SK-N-SH treated with all-trans-retinoic acid at 6 μM for 48 hours (cell line): ENCODE measurements at regions not wholly inside any gene's neighbourhood (a gene's known extent, or its start where the extent isn't known, plus 50 kb on each side); places are given as distances from the start of the nearest gene placed in this dataset.

Experiments
- ATAC-seq: fragments of 200-7000 bp; cut with Tn5 transposase; 3 replicates; pipeline ENCODE4 v1.9.1; 2020; ENCODE audit warnings: mild to moderate bottlenecking, moderate library complexity
- ARNTL ChIP-seq: fragments of 450-650 bp; formaldehyde crosslinking; IDR thresholded peaks from 2 replicates; pipeline ENCODE4 v1.5.0; 2020; ENCODE audit warnings: low read depth, mild to moderate bottlenecking, moderate library complexity, borderline replicate concordance
- BACH2 ChIP-seq: fragments of 250-450 bp; sonication (Bioruptor Pico); IDR thresholded peaks from 2 replicates; pipeline ENCODE4 v1.9.0; 2021; ENCODE audit warnings: mild to moderate bottlenecking, borderline replicate concordance
- CREB5 ChIP-seq: fragments of 250-450 bp; sonication (Bioruptor Pico); IDR thresholded peaks from 2 replicates; pipeline ENCODE4 v1.5.1; 2020; ENCODE audit warnings: low read depth, mild to moderate bottlenecking, moderate library complexity
- CSDC2 ChIP-seq: fragments of 250-450 bp; sonication (Bioruptor Pico); IDR thresholded peaks from 2 replicates; pipeline ENCODE4 v1.5.0; 2020; ENCODE audit warnings: mild to moderate bottlenecking, moderate library complexity
- CSRNP3 ChIP-seq: fragments of 250-450 bp; sonication (Bioruptor Pico); IDR thresholded peaks from 2 replicates; pipeline ENCODE4 v1.5.1; 2021; ENCODE audit warnings: mild to moderate bottlenecking, moderate library complexity
- ESRRG ChIP-seq: fragments of 250-450 bp; sonication (Bioruptor Pico); IDR thresholded peaks from 2 replicates; pipeline ENCODE4 v1.6.1; 2021; ENCODE audit warnings: mild to moderate bottlenecking
- GLIS3 ChIP-seq: fragments of 250-450 bp; sonication (Bioruptor Pico); IDR thresholded peaks from 2 replicates; pipeline ENCODE4 v1.5.0; 2020; ENCODE audit warnings: mild to moderate bottlenecking, moderate library complexity
- ISL1 ChIP-seq: fragments of 250-450 bp; sonication (Bioruptor Pico); IDR thresholded peaks from 2 replicates; pipeline ENCODE4 v2.1.2; 2022; ENCODE audit warnings: mild to moderate bottlenecking, moderate library complexity
- OSR1 ChIP-seq: fragments of 250-450 bp; sonication (Bioruptor Pico); IDR thresholded peaks from 2 replicates; pipeline ENCODE4 v1.8.0; 2022; ENCODE audit warnings: moderate library complexity, mild to moderate bottlenecking, inconsistent platforms
- PATZ1 ChIP-seq: fragments of 250-450 bp; sonication (Bioruptor Pico); IDR thresholded peaks from 2 replicates; pipeline ENCODE4 v1.8.0; 2020; ENCODE audit warnings: mild to moderate bottlenecking, moderate library complexity, borderline replicate concordance
- POU6F1 ChIP-seq: fragments of 250-450 bp; sonication (Bioruptor Pico); IDR thresholded peaks from 2 replicates; pipeline ENCODE4 v1.8.0; 2021; ENCODE audit warnings: low read depth, mild to moderate bottlenecking, moderate library complexity, borderline replicate concordance
- RARB ChIP-seq: fragments of 250-450 bp; sonication (Bioruptor Pico); IDR thresholded peaks from 2 replicates; pipeline ENCODE4 v1.8.0; 2021; ENCODE audit warnings: mild to moderate bottlenecking, moderate library complexity
- SNAI2 ChIP-seq: fragments of 250-450 bp; sonication (Bioruptor Pico); IDR thresholded peaks from 2 replicates; pipeline ENCODE4 v1.5.0; 2020; ENCODE audit warnings: mild to moderate bottlenecking, moderate library complexity
- TCF4 ChIP-seq: fragments of 250-450 bp; sonication (Bioruptor Pico); IDR thresholded peaks from 2 replicates; pipeline ENCODE4 v1.8.0; 2021; ENCODE audit warnings: mild to moderate bottlenecking, moderate library complexity, borderline replicate concordance
- TSHZ2 ChIP-seq: fragments of 250-450 bp; sonication (Bioruptor Pico); IDR thresholded peaks from 2 replicates; pipeline ENCODE4 v1.5.0; 2020; ENCODE audit warnings: mild to moderate bottlenecking, moderate library complexity
- ZC3H10 ChIP-seq: fragments of 250-450 bp; sonication (Bioruptor Pico); IDR thresholded peaks from 2 replicates; pipeline ENCODE4 v1.5.1; 2021; ENCODE audit warnings: mild to moderate bottlenecking, moderate library complexity
- ZFP3 ChIP-seq: fragments of 250-450 bp; sonication (Bioruptor Pico); IDR thresholded peaks from 2 replicates; pipeline ENCODE4 v1.5.0; 2020; ENCODE audit warnings: mild to moderate bottlenecking, moderate library complexity
- ZFP30 ChIP-seq: fragments of 450-650 bp; formaldehyde crosslinking; IDR thresholded peaks from 2 replicates; pipeline ENCODE4 v1.5.0; 2022; ENCODE audit warnings: mild to moderate bottlenecking, moderate library complexity
- ZNF565 ChIP-seq: fragments of 450-650 bp; formaldehyde crosslinking; conservative IDR thresholded peaks from 2 replicates; pipeline ENCODE4 v1.5.0; 2020; ENCODE audit warnings: low read depth, mild to moderate bottlenecking, moderate library complexity
- ZNF70 ChIP-seq: fragments of 450-650 bp; formaldehyde crosslinking; IDR thresholded peaks from 2 replicates; pipeline ENCODE4 v1.5.0; 2020; ENCODE audit warnings: mild to moderate bottlenecking, moderate library complexity
- ZNF8 ChIP-seq: fragments of 450-650 bp; formaldehyde crosslinking; IDR thresholded peaks from 2 replicates; pipeline ENCODE4 v1.5.0; 2020; ENCODE audit warnings: mild to moderate bottlenecking, moderate library complexity

- TF ChIP-seq POU6F1 (CRISPR knock-in tag) = no peak
- no peak for TF ChIP-seq CSDC2 (CRISPR knock-in tag)
- no peak for TF ChIP-seq SNAI2 (CRISPR knock-in tag)
- TF ChIP-seq CREB5 (CRISPR knock-in tag) = no peak
- no peak for TF ChIP-seq ZNF565 (CRISPR knock-in tag)
- TF ChIP-seq, all 23 proteins: peak for 0
Measured at GRCh38 chr13:84683448-84683847, 801.2 kb upstream of the SLITRK1 start (continued).

GRCh38 chr13:84677836-84678235, 795.6 kb upstream of the SLITRK1 start:
- TF ChIP-seq OSR1 (CRISPR knock-in tag) (no peak), CSDC2 (CRISPR knock-in tag) (no peak), ZNF8 (no peak), ESRRG (no peak)
- no peak for ATAC-seq

GRCh38 chr13:84672616-84673015, 790.3 kb upstream of the SLITRK1 start:
- ATAC-seq = no peak
- no peak for TF ChIP-seq ISL1 (CRISPR knock-in tag)
- no peak for TF ChIP-seq ARNTL (CRISPR knock-in tag)
- TF ChIP-seq PATZ1 (CRISPR knock-in tag) = no peak
- TF ChIP-seq RARB (CRISPR knock-in tag) = no peak

- TF ChIP-seq CSRNP3 (CRISPR knock-in tag) = no peak
- no peak for TF ChIP-seq RARB (CRISPR knock-in tag)
- TF ChIP-seq ZFP30 (CRISPR knock-in tag) = no peak
- TF ChIP-seq ZNF8 = no peak
- no peak for TF ChIP-seq ZNF565 (CRISPR knock-in tag)
- no peak for TF ChIP-seq CSDC2 (CRISPR knock-in tag)
- no peak for TF ChIP-seq ESRRG
- TF ChIP-seq TCF4 (CRISPR knock-in tag) = no peak
- TF ChIP-seq ZNF70 (CRISPR knock-in tag) = no peak
- no peak for TF ChIP-seq ZC3H10 (CRISPR knock-in tag)
- TF ChIP-seq TSHZ2 = no peak
- TF ChIP-seq BACH2 (CRISPR knock-in tag) = no peak
- TF ChIP-seq ZFP3 (CRISPR knock-in tag) = no peak
- TF ChIP-seq SNAI2 (CRISPR knock-in tag) = no peak
- no peak for TF ChIP-seq POU6F1 (CRISPR knock-in tag)
- no peak for TF ChIP-seq CREB5 (CRISPR knock-in tag)
- TF ChIP-seq GLIS3 (CRISPR knock-in tag) = no peak
- TF ChIP-seq PATZ1 (CRISPR knock-in tag) = no peak
- TF ChIP-seq, all 23 proteins: peak for 0
- ATAC-seq = no peak
Measured at GRCh38 chr13:84670245-84670644, 788.0 kb upstream of the SLITRK1 start.
